Spleen (tissue), 11 donors: ENCODE measurements at regions not wholly inside any gene's neighbourhood (a gene's known extent, or its start where the extent isn't known, plus 50 kb on each side); places are given as distances from the start of the nearest gene placed in this dataset.

Experiments used
- DNase-seq: peaks from one replicate; pipeline ENCODE4 v3.0.0-alpha.2; 2020
- H3K27ac ChIP-seq, 8 donors: fragments of 200-600 bp; sonication (generic) in 7 of 8; 1 replicate in 4 of 8; 2 replicates in 4 of 8; pipeline versions ENCODE4 v1.5.0 to v1.8.0; 2016 to 2021; ENCODE audit warnings: inconsistent platforms in 4 of 8, mild to moderate bottlenecking in 4 of 8, moderate library complexity in 1 of 8
- H3K27me3 ChIP-seq, 7 donors: fragments of 200-600 bp; sonication (generic) in 6 of 7; replicated peaks in 1 of 7; 1 replicate in 4 of 7; 2 replicates in 3 of 7; pipeline versions ENCODE4 v1.5.0 to v1.8.0; 2016 to 2021; ENCODE audit warnings: inconsistent platforms in 3 of 7, mild to moderate bottlenecking in 1 of 7
- H3K36me3 ChIP-seq, 6 donors: fragments of 200-600 bp; sonication (generic) in 5 of 6; 1 replicate in 4 of 6; 2 replicates in 2 of 6; pipeline versions ENCODE4 v1.5.0 to v1.8.0; 2016 to 2021; ENCODE audit warnings: inconsistent platforms in 2 of 6
- H3K4me1 ChIP-seq, 6 donors: fragments of 200-600 bp; sonication (generic) in 5 of 6; 1 replicate in 3 of 6; 2 replicates in 3 of 6; pipeline versions ENCODE4 v1.5.0 to v1.8.0; 2016 to 2021; ENCODE audit warnings: inconsistent platforms in 3 of 6
- H3K4me3 ChIP-seq, 8 donors: fragments of 200-600 bp; sonication (generic) in 7 of 8; 1 replicate in 4 of 8; 2 replicates in 4 of 8; pipeline versions ENCODE4 v1.5.0 to v1.8.0; 2016 to 2021; ENCODE audit warnings: inconsistent platforms in 4 of 8, mild to moderate bottlenecking in 4 of 8, moderate library complexity in 2 of 8
- H3K9me3 ChIP-seq, 8 donors: fragments of 200-600 bp; sonication (generic) in 7 of 8; 1 replicate in 4 of 8; 2 replicates in 4 of 8; pipeline versions ENCODE4 v1.5.0 to v1.8.0; 2016 to 2021; ENCODE audit warnings: inconsistent platforms in 4 of 8
- CTCF ChIP-seq, 11 experiments: fragments of 200-600 bp in 7 of 11; fragments of 450-650 bp in 4 of 11; sonication (generic) in 4 of 11; IDR thresholded peaks in 8 of 11; conservative IDR thresholded peaks in 3 of 11; 1 replicate in 7 of 11; 2 replicates in 4 of 11; pipeline versions ENCODE4 v1.4.0 to v1.8.0; 2016 to 2021; ENCODE audit warnings: antibody characterized with exemption in 11 of 11, inconsistent platforms in 4 of 11, mild to moderate bottlenecking in 1 of 11
- POLR2A ChIP-seq, 3 donors: fragments of 450-650 bp; IDR thresholded peaks; one replicate each; pipeline ENCODE4 v1.5.1; 2017; ENCODE audit warnings: antibody characterized with exemption in 3 of 3, mild to moderate bottlenecking in 1 of 3
- POLR2AphosphoS5 ChIP-seq, 3 donors: sonication (generic); formaldehyde crosslinking; IDR thresholded peaks; one replicate each; pipeline ENCODE4 v1.5.1; 2017; ENCODE audit warnings: antibody characterized with exemption in 3 of 3
- WGBS, 5 donors: extraction: QIAGEN DNeasy Blood & Tissue Kit in 3 of 5; methylation state at CpG; one replicate each; pipeline versions ENCODE4 v1.1.5 to v1.1.7; 2013 to 2018; 5-methylcytosine and 5-hydroxymethylcytosine counted together
- intact Hi-C: fragments of 100-400 bp; cut with DNase I; formaldehyde crosslinking; loops from one replicate; pipeline ENCODE4 v1.15.0; 2023; ENCODE audit warnings: low total_unique reads
- donor health status: healthy with polysubstance abuse.
- donor health status: DM: no; HTN: no; CAD: no; lungs with moderate emphysema.
- donor health status: DM: no; HTN: no; CAD: no.
- donor health status: Bipolar disorder and iron deficiency.
- donor health status: healthy.
- donor health status: DM: no; HTN: no; CAD: no.
- donor health status: DM: yes; HTN: yes; CAD: no.

GRCh38 chr9:91486699-91487497 is 63.3 kb upstream of the NFIL3 start:
- Histone ChIP-seq H3K4me1 (no peaks in the 10 kb centered on the region), H3K9me3 (no peaks in the 10 kb centered on the region), H3K36me3 (no peaks in the 10 kb centered on the region), H3K4me3 (no peak overlapping the region), H3K27ac (no peak overlapping the region), H3K27me3 (no peaks in the 10 kb centered on the region)
- TF ChIP-seq CTCF (IDR thresholded peaks at IDR 0.05 in 8 of 11, conservative IDR thresholded peaks at IDR 0.05 in 3 of 11) (no peak), POLR2A (IDR thresholded peaks at IDR 0.05) (no peak), POLR2AphosphoS5 (IDR thresholded peaks at IDR 0.05) (no peak)
- intact Hi-C loops: no loop called here
- WGBS, 5 donors: 78 to 94% (median 87%) methylated on average over 6 of the region's 6 CpGs
- DNase-seq: no peak

DNA sequence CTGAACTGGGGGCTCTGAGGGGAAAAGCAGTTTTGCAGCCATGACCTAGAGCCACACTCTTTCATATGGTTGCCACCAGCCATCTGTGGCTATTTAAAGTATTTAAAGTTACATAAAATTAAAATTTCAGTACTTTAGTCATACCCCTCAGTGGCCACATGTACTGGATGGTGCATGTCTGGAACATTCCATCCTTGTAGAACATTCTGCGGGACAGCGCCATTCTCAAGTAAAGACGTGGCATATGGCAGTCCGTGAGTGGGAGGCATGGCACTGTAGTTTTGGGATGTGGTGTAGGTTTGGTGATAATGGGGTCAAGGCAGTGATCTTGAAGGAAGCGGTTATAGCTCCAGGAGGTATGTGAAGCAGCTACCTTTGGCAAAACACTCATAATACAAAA is 61.4 kb upstream of the NFIL3 start:
- TF ChIP-seq CTCF (IDR thresholded peaks at IDR 0.05 in 8 of 11, conservative IDR thresholded peaks at IDR 0.05 in 3 of 11) (no peak), POLR2AphosphoS5 (IDR thresholded peaks at IDR 0.05) (no peak), POLR2A (IDR thresholded peaks at IDR 0.05) (no peak)
- DNase-seq: no peak
- H3K36me3 ChIP-seq: no peaks in the 10 kb centered on the region
- H3K9me3 ChIP-seq: no peaks in the 10 kb centered on the region
- no peak overlapping the region for H3K27ac ChIP-seq
- intact Hi-C loops: no loop called here
- peaks cover 0 to 10% (median 0%) of the 10 kb centered on the region in 7 donors for H3K27me3 ChIP-seq
- WGBS, 5 donors: 89 to 97% (median 93%) methylated on average over 5 of the region's 5 CpGs
- H3K4me1 ChIP-seq: no peaks in the 10 kb centered on the region
- H3K4me3 ChIP-seq: no peak overlapping the region

DNA sequence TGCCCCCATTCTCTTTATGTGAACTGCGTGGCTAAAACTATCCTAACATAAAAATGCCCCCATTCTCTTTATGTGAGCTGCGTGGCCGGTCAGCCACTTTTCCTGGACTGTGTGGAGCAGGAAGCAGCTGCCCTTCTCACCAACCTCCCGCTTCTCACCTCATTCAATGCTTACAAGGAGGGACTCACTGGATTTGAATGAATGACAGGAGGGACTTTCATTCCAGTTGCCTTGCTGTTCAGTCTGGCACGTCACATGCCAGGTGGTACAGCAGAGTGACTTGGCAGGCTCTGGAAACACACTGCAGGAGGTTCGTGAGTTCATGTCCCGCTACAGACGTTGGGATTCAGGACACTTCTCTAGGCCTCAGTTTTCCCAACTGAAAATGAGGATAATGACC is 60.2 kb upstream of the NFIL3 start:
- DNase-seq: no peak
- 71 to 87% (median 78%) methylated on average over 8 of the region's 8 CpGs for WGBS, 5 donors

More for the DNA sequence above, 60.2 kb upstream of the NFIL3 start:
- intact Hi-C loops: no loop called here
- H3K4me3 ChIP-seq: no peak overlapping the region
- no peaks in the 10 kb centered on the region for H3K36me3 ChIP-seq
- H3K4me1 ChIP-seq: no peaks in the 10 kb centered on the region
- TF ChIP-seq POLR2A (IDR thresholded peaks at IDR 0.05) (no peak), CTCF (IDR thresholded peaks at IDR 0.05 in 8 of 11, conservative IDR thresholded peaks at IDR 0.05 in 3 of 11) (no peak), POLR2AphosphoS5 (IDR thresholded peaks at IDR 0.05) (no peak)
- H3K27ac ChIP-seq: peak overlapping the region in 2 of 8 donors; percentile 13 to 21
- H3K9me3 ChIP-seq: no peaks in the 10 kb centered on the region
- H3K27me3 ChIP-seq: peaks cover 0 to 18% (median 0%) of the 10 kb centered on the region in 7 donors
